ENCODE measurements at regions not wholly inside any gene's neighbourhood (a gene's known extent, or its start where the extent isn't known, plus 50 kb on each side); places are given as distances from the start of the nearest gene placed in this dataset.
A peak's percentile ranks its signal among the peaks of the same experiment; 100 is the strongest.

GRCh38 chr1:235925016-235925415, 58.3 kb upstream of the LYST start:
- Histone ChIP-seq H3K27ac (ENCODE audit: low read depth, low read length) (no peak overlapping the region), H3K27me3 (ENCODE audit: control insufficient read depth, insufficient read depth, low read length) (no peaks in the 10 kb centered on the region), H3K9me3 (ENCODE audit: control insufficient read depth, insufficient read depth, low read length) (no peaks in the 10 kb centered on the region), H3K4me3 (ENCODE audit: low read depth, low read length) (no peak overlapping the region)
- POLR2A ChIA-PET, result no interaction called here
- DNase-seq (ENCODE audit: low read depth, low spot score), result no peak
- no peak for TF ChIP-seq CTCF (IDR thresholded peaks at IDR 0.05; ENCODE audit: low read depth, low read length)
- CTCF ChIA-PET, result interaction anchor here (1.3 kb wide), 1 partner anchor 47 kb away, joined by 7 read pairs; no protein-coding TSS in a partner anchor

- Histone ChIP-seq H3K9me3 (ENCODE audit: control insufficient read depth, insufficient read depth, low read length) (no peaks in the 10 kb centered on the region), H3K4me3 (ENCODE audit: low read depth, low read length) (no peak overlapping the region), H3K27me3 (ENCODE audit: control insufficient read depth, insufficient read depth, low read length) (no peaks in the 10 kb centered on the region), H3K27ac (ENCODE audit: low read depth, low read length) (peak overlapping the region; percentile 40)
- DNase-seq (ENCODE audit: low read depth, low spot score), result peak; percentile 53
- no peak for TF ChIP-seq CTCF (IDR thresholded peaks at IDR 0.05; ENCODE audit: low read depth, low read length)
- CTCF ChIA-PET, result interaction anchor here (1.3 to 1.8 kb wide), 2 partner anchors 48 kb away, joined by 4 to 7 read pairs; no protein-coding TSS in a partner anchor
- POLR2A ChIA-PET, result interaction anchor here (0.6 kb wide), 1 partner anchor 20 kb away, joined by 4 read pairs; no protein-coding TSS in a partner anchor
These were observed 56.8 kb upstream of the LYST start for GRCh38 chr1:235923466-235924021.

- TF ChIP-seq CTCF (IDR thresholded peaks at IDR 0.05; ENCODE audit: low read depth, low read length), result no peak
- POLR2A ChIA-PET, result interaction anchor here (0.9 kb wide), 1 partner anchor 23 kb away, joined by 3 read pairs; no protein-coding TSS in a partner anchor
- DNase-seq (ENCODE audit: low read depth, low spot score), result no peak
- Histone ChIP-seq H3K4me3 (ENCODE audit: low read depth, low read length) (no peak overlapping the region), H3K27me3 (ENCODE audit: control insufficient read depth, insufficient read depth, low read length) (no peaks in the 10 kb centered on the region), H3K27ac (ENCODE audit: low read depth, low read length) (peak overlapping the region; percentile 63), H3K9me3 (ENCODE audit: control insufficient read depth, insufficient read depth, low read length) (no peaks in the 10 kb centered on the region)
- CTCF ChIA-PET, result interaction anchor here (0.8 kb wide), 1 partner anchor 51 kb away, joined by 5 read pairs; no protein-coding TSS in a partner anchor
These were observed 54.1 kb upstream of the LYST start for GRCh38 chr1:235920596-235921375.

- ChIA-PET POLR2A (interaction anchor here (0.8 to 0.9 kb wide), 2 partner anchors 20 to 24 kb away, joined by 3 read pairs; no protein-coding TSS in a partner anchor), CTCF (interaction anchor here (0.8 kb wide), 1 partner anchor 52 kb away, joined by 5 read pairs; no protein-coding TSS in a partner anchor)
- H3K27ac ChIP-seq (ENCODE audit: low read depth, low read length), result peak overlapping the region; percentile 63
These were observed 53.2 kb upstream of the LYST start for GRCh38 chr1:235919833-235920441.

More at GRCh38 chr1:235919833-235920441, 53.2 kb upstream of the LYST start:
- TF ChIP-seq CTCF (IDR thresholded peaks at IDR 0.05; ENCODE audit: low read depth, low read length), result no peak
- Histone ChIP-seq H3K4me3 (ENCODE audit: low read depth, low read length) (no peak overlapping the region), H3K27me3 (ENCODE audit: control insufficient read depth, insufficient read depth, low read length) (no peaks in the 10 kb centered on the region), H3K9me3 (ENCODE audit: control insufficient read depth, insufficient read depth, low read length) (no peaks in the 10 kb centered on the region)
- DNase-seq (ENCODE audit: low read depth, low spot score), result peak; percentile 53
